BJ (cell line): ENCODE measurements at regions not wholly inside any gene's neighbourhood (a gene's known extent, or its start where the extent isn't known, plus 50 kb on each side); places are given as distances from the start of the nearest gene placed in this dataset.
"Not testable (repeated sequence)": the region's sequence is repeated elsewhere in the genome, so short reads cannot be mapped to it uniquely, and the experiment has no call there.

Experiments used
- CTCF ChIA-PET: fragments of 350-600 bp; formaldehyde crosslinking; extraction: SDS; loops from one replicate; lab custom pipeline; 2021; ENCODE audit warnings: antibody characterized with exemption, inconsistent platforms; lab: Yijun Ruan, JAX
- POLR2A ChIA-PET: fragments of 300-600 bp; sonication (Branson Sonifier 250); formaldehyde crosslinking; extraction: SDS; loops from one replicate; lab custom pipeline; 2021; ENCODE audit warnings: antibody characterized with exemption; lab: Charles Lee
- DNase-seq: peaks from one replicate; pipeline ENCODE4 v3.0.0-alpha.2; 2011; ENCODE audit warnings: low read depth
- H3K27me3 ChIP-seq: 2 replicates; pipeline ENCODE4 v1.6.0; 2011; ENCODE audit warnings: low read length; ENCODE audit not compliant: control insufficient read depth, insufficient read depth
- H3K36me3 ChIP-seq: 2 replicates; pipeline ENCODE4 v1.5.1; 2011; ENCODE audit warnings: low read length; ENCODE audit not compliant: control insufficient read depth, insufficient read depth
- H3K4me3 ChIP-seq: 2 replicates; pipeline ENCODE4 v1.5.1; 2011; ENCODE audit warnings: low read depth, mild to moderate bottlenecking, control low read depth, low read length
- TF ChIP-seq, protein P1 (sequence below): IDR thresholded peaks from 2 replicates; pipeline ENCODE4 v1.5.1; 2011; ENCODE audit warnings: low read depth, mild to moderate bottlenecking, control low read depth, inconsistent platforms, low read length, moderate library complexity; ENCODE audit not compliant: insufficient read depth

DNA sequence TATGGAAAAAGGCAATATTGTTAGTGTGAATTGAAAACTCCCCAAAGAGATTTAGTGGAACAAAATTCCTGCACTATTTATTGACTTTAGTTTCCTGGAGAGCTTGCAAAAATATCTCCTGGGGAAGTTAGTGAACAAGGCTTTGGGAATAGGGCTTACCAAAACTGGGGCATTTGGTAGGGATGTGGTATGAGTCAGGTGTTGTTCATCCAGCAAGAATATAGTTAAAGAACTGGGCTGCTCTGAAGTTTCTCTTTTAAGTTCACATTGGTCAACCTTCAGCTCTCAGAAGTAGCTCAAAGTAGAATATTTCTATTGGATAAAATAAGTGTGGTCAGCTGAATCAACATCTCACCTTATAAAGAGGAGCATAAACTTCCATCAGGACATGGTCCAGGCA is 185.0 kb downstream of the CPE start:
- ChIA-PET POLR2A (no interaction called here), CTCF (no interaction called here)
- no peaks in the 10 kb centered on the region for H3K36me3 ChIP-seq
- H3K27me3 ChIP-seq = no peaks in the 10 kb centered on the region
- TF ChIP-seq, protein P1, sequence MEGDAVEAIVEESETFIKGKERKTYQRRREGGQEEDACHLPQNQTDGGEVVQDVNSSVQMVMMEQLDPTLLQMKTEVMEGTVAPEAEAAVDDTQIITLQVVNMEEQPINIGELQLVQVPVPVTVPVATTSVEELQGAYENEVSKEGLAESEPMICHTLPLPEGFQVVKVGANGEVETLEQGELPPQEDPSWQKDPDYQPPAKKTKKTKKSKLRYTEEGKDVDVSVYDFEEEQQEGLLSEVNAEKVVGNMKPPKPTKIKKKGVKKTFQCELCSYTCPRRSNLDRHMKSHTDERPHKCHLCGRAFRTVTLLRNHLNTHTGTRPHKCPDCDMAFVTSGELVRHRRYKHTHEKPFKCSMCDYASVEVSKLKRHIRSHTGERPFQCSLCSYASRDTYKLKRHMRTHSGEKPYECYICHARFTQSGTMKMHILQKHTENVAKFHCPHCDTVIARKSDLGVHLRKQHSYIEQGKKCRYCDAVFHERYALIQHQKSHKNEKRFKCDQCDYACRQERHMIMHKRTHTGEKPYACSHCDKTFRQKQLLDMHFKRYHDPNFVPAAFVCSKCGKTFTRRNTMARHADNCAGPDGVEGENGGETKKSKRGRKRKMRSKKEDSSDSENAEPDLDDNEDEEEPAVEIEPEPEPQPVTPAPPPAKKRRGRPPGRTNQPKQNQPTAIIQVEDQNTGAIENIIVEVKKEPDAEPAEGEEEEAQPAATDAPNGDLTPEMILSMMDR = no peak
- H3K4me3 ChIP-seq = no peak overlapping the region
- DNase-seq = no peak

DNA sequence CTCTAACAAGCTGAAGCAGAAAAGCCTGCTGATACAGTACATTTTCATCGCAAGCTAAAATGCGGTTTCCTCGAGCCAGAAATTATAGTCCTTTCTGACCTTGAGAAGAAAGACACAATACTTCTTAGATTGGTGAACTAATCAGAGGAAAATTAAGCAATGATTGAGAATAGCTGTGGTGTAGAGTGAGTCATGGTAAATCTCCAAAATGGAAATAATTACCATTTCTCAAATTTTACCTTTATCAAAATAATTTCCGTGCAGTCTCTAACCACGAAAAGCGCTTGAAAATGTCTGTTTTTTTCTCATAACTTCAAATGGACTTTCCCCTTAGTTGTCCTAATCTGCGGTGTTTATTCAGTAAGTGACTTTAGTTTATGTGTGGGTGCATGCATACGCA is 190.2 kb downstream of the CPE start:
- ChIA-PET CTCF (no interaction called here), POLR2A (no interaction called here)
- TF ChIP-seq, protein P1 = no peak
- DNase-seq = no peak
- Histone ChIP-seq H3K36me3 (no peaks in the 10 kb centered on the region), H3K4me3 (no peak overlapping the region), H3K27me3 (no peaks in the 10 kb centered on the region)

DNA sequence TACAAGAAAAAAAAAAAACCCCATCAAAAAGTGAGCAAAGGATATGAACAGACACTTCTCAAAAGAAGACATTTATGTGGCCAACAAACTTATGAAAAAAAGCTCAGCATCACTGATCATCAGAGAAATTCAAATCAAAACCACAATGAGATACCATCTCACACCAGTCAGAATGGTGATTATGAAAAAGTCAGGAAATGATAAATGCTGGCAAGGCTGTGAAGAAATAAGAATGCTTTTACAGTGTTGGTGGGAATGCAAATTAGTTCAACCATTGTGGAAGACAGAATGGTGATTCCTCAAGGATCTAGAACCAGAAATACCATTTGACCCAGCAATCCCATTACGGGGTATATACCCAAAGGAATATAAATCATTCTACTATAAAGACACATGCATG is 192.7 kb downstream of the CPE start:
- H3K36me3 ChIP-seq, CTCF ChIA-PET, POLR2A ChIA-PET, H3K4me3 ChIP-seq, DNase-seq, H3K27me3 ChIP-seq: not testable (repeated sequence)

DNA sequence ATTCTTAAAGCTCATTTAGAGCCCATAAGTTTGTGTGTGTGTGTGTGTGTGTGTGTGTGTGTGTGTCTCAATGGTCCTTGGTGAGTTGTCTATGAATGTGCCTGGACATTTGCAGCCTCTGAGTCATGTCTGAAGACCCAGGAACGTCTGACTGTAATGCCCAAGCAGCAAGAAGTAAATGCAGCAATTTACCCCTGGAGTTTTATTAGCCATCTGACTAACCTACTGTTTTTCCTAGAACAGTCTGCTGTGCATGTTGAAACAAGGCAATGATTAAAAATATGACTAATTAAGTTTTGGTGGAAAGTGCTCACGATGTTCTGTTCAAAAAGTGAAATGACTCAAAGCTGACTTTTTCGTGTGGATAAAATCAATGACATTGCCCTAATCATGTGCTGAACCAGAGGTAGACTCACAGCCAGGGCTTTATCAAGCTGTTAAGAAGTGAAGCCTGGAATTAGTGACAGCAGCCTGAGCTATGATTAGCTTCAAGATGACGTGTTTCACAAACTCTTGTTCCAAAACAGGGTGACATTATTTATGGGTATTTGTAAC is 201.6 kb downstream of the CPE start:
- CTCF ChIA-PET = no interaction called here

DNA sequence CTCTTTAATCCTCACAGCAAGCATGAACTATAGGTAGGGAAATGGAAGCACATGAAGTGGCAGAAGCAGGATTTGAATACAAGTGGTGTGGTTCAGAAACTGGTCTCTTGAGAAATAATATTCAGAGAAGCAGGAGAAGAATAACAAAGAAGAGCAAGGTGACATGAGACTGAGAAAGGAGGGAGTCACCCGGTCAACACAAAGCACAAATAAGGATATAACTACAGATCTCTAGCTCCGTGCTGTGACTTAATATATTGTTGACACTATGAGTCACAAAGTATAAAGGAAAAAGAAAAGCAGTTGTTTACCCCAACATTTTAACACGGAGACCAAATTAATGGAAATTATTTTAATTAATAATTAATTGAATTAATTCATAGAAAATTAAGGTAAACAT is 204.5 kb downstream of the CPE start:
- ChIA-PET CTCF (no interaction called here), POLR2A (no interaction called here)
- TF ChIP-seq, protein P1 = no peak
- Histone ChIP-seq H3K27me3 (no peaks in the 10 kb centered on the region), H3K4me3 (no peak overlapping the region), H3K36me3 (no peaks in the 10 kb centered on the region)
- no peak for DNase-seq

More for the DNA sequence above, 201.6 kb downstream of the CPE start:
- TF ChIP-seq, protein P1 = no peak
- Histone ChIP-seq H3K36me3 (no peaks in the 10 kb centered on the region), H3K27me3 (no peaks in the 10 kb centered on the region), H3K4me3 (no peak overlapping the region)
- peak; percentile 41 for DNase-seq
- POLR2A ChIA-PET = no interaction called here

DNA sequence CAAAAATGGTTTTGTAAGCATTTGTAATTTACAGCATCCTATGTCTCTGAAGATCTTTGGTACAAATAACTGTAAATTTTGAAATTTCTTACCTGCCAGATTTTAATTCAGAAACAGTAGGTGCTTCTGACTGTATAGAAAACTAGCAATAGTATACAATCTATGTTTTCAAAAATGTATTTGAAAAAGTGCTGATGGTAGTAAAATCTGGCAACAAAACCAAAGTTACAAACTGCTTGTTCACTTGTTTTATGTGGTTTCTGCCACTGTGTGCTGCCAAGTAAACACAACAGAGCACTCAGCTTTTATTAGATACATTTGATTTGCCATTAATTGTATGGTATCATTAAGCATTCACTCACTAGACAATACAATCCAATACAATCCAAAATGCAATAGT is 206.1 kb downstream of the CPE start:
- Histone ChIP-seq H3K27me3 (no peaks in the 10 kb centered on the region), H3K4me3 (no peak overlapping the region), H3K36me3 (no peaks in the 10 kb centered on the region)
- TF ChIP-seq, protein P1 = no peak
- ChIA-PET POLR2A (no interaction called here), CTCF (interaction anchor here (0.8 kb wide), 1 partner anchor 22 kb away, joined by 3 read pairs; no protein-coding TSS in a partner anchor)
- DNase-seq = no peak
